Pancreas (tissue), 10 donors: ENCODE measurements at regions not wholly inside any gene's neighbourhood (a gene's known extent, or its start where the extent isn't known, plus 50 kb on each side); places are given as distances from the start of the nearest gene placed in this dataset.

ENCODE experiments used
- ATAC-seq, 4 donors: fragments of 200-7000 bp; cut with Tn5 transposase; one replicate each; pipeline versions ENCODE4 v1.8.0 to v1.9.1; 2020; ENCODE audit warnings: mild to moderate bottlenecking in 4 of 4, moderate library complexity in 4 of 4
- DNase-seq, 6 donors: peaks; one replicate each; pipeline ENCODE4 v3.0.0-alpha.2; 2020
- FAIRE-seq: peaks from 2 replicates; lab custom pipeline; 2012; peaks lifted over from hg19 to GRCh38; lab: Jason Lieb, UNC
- H3K27ac ChIP-seq, 4 donors: fragments of 200-600 bp; sonication (generic); 1 replicate in 3 of 4; 2 replicates in 1 of 4; pipeline versions ENCODE4 v1.5.0 to v1.8.0; 2020
- H3K27me3 ChIP-seq, 4 donors: fragments of 200-600 bp; one replicate each; pipeline ENCODE4 v1.8.0; 2021
- H3K36me3 ChIP-seq, 3 donors: fragments of 200-600 bp; sonication (generic) in 1 of 3; one replicate each; pipeline versions ENCODE4 v1.5.0 to v1.8.0; 2020 to 2021
- H3K4me1 ChIP-seq, 3 donors: fragments of 200-600 bp; one replicate each; pipeline ENCODE4 v1.8.0; 2021
- H3K4me3 ChIP-seq, 4 donors: fragments of 200-600 bp; sonication (generic) in 2 of 4; one replicate each; pipeline versions ENCODE4 v1.5.0 to v1.8.0; 2020 to 2021
- H3K9me3 ChIP-seq, 4 donors: fragments of 200-600 bp; one replicate each; pipeline ENCODE4 v1.8.0; 2021
- CTCF ChIP-seq, 4 donors: fragments of 200-600 bp; sonication (generic) in 3 of 4; IDR thresholded peaks; one replicate each; pipeline versions ENCODE4 v1.5.0 to v1.8.0; 2021; ENCODE audit warnings: antibody characterized with exemption in 4 of 4
- WGBS, 2 donors: extraction: QIAGEN DNeasy Blood & Tissue Kit; methylation state at CpG; one replicate each; pipeline ENCODE4 v1.1.7; 2013; 5-methylcytosine and 5-hydroxymethylcytosine counted together
- intact Hi-C, 3 donors: fragments of 100-400 bp; cut with DNase I; formaldehyde crosslinking; loops; one replicate each; pipeline versions ENCODE4 v1.11.1 to v1.14.2; 2022
- donor health status: healthy with polysubstance abuse.
- donor health status: DM: no; HTN: no; CAD: no; lungs with moderate emphysema.
- donor health status: DM: no; HTN: no; CAD: no.
- donor health status: control.
- donor health status: control.
- donor health status: Bipolar disorder and iron deficiency.
- donor health status: DM: yes; HTN: yes; CAD: no.
- donor health status: DM: no; HTN: no; CAD: no.
- donor health status: DM: no; HTN: no; CAD: no.
- donor health status: DM: yes; HTN: yes; CAD: no.

- H3K27me3 ChIP-seq, result no peaks in the 10 kb centered on the region
- H3K4me1 ChIP-seq, result no peaks in the 10 kb centered on the region
- no peaks in the 10 kb centered on the region for H3K36me3 ChIP-seq
- H3K4me3 ChIP-seq, result no peak overlapping the region
- 97 to 99% methylated on average over 4 of the region's 4 CpGs for WGBS, 2 donors
- ATAC-seq (no peak), FAIRE-seq (no peak), DNase-seq (no peak)
- no peak overlapping the region for H3K27ac ChIP-seq
- TF ChIP-seq CTCF (IDR thresholded peaks at IDR 0.05), result no peak
- H3K9me3 ChIP-seq, result no peaks in the 10 kb centered on the region
- intact Hi-C loops, result no loop called here
Observed at GRCh38 chr2:10989151-10989550, 77.4 kb downstream of the KCNF1 start.

- Histone ChIP-seq H3K9me3 (no peaks in the 10 kb centered on the region), H3K36me3 (no peaks in the 10 kb centered on the region), H3K27me3 (no peaks in the 10 kb centered on the region), H3K4me1 (no peaks in the 10 kb centered on the region), H3K4me3 (no peak overlapping the region), H3K27ac (no peak overlapping the region)
- TF ChIP-seq CTCF (IDR thresholded peaks at IDR 0.05), result no peak
- intact Hi-C loops, result no loop called here
- no peak for ATAC-seq
- WGBS, 2 donors, result 97 to 98% methylated on average over 2 of the region's 2 CpGs
- FAIRE-seq, result no peak
- no peak for DNase-seq
Observed at GRCh38 chr2:10989782-10990181, 78.0 kb downstream of the KCNF1 start.

GRCh38 chr2:10990561-10991111 is 78.9 kb downstream of the KCNF1 start:
- DNase-seq (no peak), FAIRE-seq (no peak), ATAC-seq (no peak)
- no peaks in the 10 kb centered on the region for H3K9me3 ChIP-seq
- intact Hi-C loops, result no loop called here
- WGBS, 2 donors, result 84 to 87% methylated on average over 5 of the region's 5 CpGs
- TF ChIP-seq CTCF (IDR thresholded peaks at IDR 0.05), result no peak
- no peak overlapping the region for H3K27ac ChIP-seq
- H3K36me3 ChIP-seq, result no peaks in the 10 kb centered on the region
- H3K27me3 ChIP-seq, result no peaks in the 10 kb centered on the region
- H3K4me1 ChIP-seq, result no peaks in the 10 kb centered on the region
- H3K4me3 ChIP-seq, result no peak overlapping the region

GRCh38 chr2:10992023-10992791 is 80.5 kb downstream of the KCNF1 start:
- Histone ChIP-seq H3K4me3 (no peak overlapping the region), H3K4me1 (no peaks in the 10 kb centered on the region), H3K9me3 (no peaks in the 10 kb centered on the region), H3K36me3 (no peaks in the 10 kb centered on the region), H3K27me3 (no peaks in the 10 kb centered on the region), H3K27ac (no peak overlapping the region)
- no peak for TF ChIP-seq CTCF (IDR thresholded peaks at IDR 0.05)
- WGBS, 2 donors, result 80 to 90% methylated on average over 14 of the region's 14 CpGs
- FAIRE-seq, result no peak
- no peak for ATAC-seq
- intact Hi-C loops, result no loop called here
- DNase-seq, result no peak

GRCh38 chr2:10993001-10993481 is 81.3 kb downstream of the KCNF1 start:
- no peak for FAIRE-seq
- ATAC-seq, result no peak
- intact Hi-C loops, result no loop called here
- Histone ChIP-seq H3K27me3 (no peaks in the 10 kb centered on the region), H3K9me3 (no peaks in the 10 kb centered on the region), H3K4me3 (no peak overlapping the region), H3K36me3 (no peaks in the 10 kb centered on the region), H3K27ac (no peak overlapping the region), H3K4me1 (no peaks in the 10 kb centered on the region)
- no peak for TF ChIP-seq CTCF (IDR thresholded peaks at IDR 0.05)
- WGBS, 2 donors, result 74% methylated on average over 8 of the region's 8 CpGs
- no peak for DNase-seq
